Renal cortical epithelial cell (primary cell): ENCODE measurements at regions not wholly inside any gene's neighbourhood (a gene's known extent, or its start where the extent isn't known, plus 50 kb on each side); places are given as distances from the start of the nearest gene placed in this dataset.
A peak's percentile ranks its signal among the peaks of the same experiment; 100 is the strongest.
"Not testable (repeated sequence)": the region's sequence is repeated elsewhere in the genome, so short reads cannot be mapped to it uniquely, and the experiment has no call there.

ENCODE experiments used
- DNase-seq: peaks from one replicate; pipeline ENCODE4 v3.0.0-alpha.2; 2011; ENCODE audit warnings: low read depth

DNA sequence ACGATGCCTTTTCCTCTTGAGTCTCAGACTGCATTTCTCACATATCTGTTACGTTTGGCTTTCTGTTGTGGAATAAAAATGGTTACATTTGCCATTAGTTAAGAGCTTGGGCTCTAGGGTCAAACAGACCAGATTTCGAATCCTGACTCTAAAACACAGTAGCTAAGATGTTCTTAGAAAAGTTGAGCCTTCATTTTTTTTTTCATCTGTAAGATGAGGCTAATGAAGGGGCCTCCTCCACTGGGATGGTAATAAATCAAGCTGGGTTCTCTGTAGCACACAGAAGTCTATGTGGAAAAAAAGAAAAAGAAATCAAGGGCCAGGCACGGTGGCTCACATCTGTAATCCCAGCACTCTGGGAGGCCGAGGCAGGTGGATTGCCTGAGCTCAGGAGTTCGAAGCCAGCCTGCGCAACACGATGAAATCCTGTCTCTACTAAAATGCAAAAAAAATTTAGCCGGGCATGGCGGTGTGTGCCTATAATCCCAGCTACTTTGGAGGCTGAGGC is 49.9 kb upstream of the CAPRIN1 start:
- DNase-seq, result no peak

DNA sequence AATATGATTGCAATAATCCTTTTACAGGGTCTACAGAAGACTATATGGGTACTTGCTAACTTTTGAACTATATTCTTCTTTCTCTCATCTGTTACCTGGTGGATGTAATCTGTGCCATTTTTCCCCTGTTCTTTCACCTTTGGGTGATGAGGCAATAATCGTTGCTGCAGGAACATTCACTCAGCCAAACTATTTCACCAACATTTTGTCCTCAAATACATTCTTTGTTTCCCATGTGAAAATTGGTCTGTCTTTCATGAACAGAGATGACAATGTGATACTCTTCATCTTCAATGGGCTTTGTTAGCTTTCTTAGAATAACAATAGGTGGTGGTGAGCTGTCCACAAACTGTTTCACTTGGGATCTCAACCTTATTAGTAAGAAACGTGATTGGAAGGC is 52.1 kb upstream of the CAPRIN1 start:
- no peak for DNase-seq

DNA sequence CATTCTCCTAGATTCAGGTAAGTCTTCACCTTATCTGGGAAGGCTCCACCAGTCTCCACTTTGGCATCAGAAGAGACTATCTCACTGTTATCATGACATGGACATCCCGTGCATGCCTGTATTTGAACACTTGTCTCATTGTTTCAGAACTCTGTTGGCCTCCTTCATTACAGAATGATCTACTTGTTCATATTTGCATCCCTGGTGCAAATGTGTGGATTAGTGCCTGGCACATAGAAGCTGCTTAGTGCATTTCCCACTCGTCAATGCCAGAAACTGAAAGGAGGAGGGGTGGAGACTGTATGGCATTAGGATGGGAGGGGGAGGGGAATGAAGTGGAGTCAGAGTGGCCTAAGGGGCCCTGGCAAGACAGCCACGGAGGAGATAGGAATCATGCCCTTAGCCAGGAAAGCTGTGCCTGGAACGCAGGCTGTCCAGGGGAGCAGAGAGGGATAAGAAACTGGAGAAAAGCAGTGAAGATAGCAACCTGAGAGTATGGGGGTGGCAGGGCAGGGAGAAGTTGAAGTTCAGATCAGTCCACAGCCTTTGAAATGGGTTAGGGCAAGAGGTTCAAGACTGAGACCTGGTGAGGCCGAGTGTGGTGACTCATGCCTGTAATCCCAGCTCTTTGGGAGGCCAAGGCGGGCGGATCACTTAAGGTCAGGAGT is 53.8 kb upstream of the CAPRIN1 start:
- no peak for DNase-seq

DNA sequence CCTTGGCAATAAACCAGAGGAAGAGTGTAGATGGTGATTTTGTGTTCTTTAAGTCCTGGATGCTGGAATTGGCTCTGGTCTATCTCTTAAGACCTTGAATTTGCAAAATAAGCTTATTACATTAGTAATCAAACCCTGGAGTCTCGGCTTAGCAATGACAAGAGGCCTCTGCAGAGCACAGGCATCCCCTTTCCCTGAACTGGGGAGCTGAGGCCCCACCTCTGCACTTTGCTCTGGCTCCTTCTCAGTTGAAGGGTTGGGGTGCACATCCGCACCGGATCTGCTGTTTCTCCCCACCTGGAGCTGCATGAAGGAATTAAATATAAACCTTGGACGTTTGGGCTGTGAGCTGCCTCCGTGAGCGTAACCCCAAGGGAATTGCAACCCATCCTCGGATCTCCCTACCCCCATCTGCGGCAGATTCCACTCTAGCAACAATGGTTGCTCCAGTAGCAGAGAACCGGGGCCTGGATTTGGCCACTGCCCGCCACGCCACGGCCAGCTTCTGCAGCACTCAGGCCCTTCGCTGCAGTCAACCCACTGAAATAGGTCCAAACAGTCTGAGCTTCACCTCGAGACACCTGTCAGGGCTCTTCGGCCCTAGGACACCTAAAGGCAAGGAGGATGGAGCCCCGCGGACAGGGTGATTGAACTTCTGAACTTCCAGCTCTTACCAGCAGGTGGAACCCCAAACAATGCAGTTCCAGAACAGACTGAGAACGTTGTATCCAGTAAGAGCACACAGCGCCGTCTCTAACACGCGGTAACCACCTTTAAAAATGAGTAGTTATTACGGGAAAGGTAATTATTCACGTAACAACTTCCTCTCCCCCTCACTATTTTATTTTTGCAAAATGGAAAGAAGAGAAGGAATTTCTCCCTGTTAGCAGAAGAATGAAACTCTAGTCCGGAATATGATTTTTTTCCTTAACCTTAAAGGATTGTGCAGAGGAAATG is 54.8 kb upstream of the CAPRIN1 start:
- peak; percentile 70 for DNase-seq

DNA sequence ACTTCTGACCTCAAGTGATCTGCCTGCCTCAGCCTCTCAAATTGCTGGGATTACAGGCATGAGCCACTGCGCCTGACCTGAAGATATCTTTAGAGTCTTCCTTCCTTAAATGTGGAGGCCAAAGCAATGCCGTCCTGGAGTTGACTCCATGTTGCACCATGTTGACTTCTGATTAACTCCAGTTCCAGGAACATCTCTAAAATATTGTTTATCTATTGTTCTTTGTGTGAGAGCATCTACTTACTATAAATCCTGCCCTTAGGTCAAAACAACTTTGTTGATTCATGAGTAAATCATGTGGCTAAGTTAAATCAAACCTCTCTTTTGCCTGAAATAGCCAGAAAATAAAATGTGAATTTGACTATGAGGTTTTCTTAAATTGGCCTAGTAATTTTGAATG is 56.6 kb upstream of the CAPRIN1 start:
- DNase-seq, result no peak

DNA sequence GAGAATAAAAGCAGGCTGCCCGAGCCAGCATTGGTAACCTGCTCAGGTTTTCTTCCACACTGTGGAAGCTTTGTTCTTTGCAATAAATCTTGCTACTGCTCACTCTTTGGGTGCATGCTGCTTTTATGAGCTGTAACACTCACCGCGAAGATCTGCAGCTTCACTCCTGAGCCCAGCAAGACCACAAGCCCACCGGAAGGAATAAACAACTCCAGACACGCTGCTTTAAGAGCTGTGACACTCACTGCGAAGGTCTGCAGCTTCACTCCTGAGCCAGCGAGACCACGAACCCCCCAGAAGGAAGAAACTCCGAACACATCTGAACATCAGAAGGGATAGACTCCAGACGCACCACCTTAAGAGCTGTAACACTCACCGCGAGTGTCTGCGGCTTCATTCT is 60.4 kb upstream of the CAPRIN1 start:
- not testable (repeated sequence) for DNase-seq

DNA sequence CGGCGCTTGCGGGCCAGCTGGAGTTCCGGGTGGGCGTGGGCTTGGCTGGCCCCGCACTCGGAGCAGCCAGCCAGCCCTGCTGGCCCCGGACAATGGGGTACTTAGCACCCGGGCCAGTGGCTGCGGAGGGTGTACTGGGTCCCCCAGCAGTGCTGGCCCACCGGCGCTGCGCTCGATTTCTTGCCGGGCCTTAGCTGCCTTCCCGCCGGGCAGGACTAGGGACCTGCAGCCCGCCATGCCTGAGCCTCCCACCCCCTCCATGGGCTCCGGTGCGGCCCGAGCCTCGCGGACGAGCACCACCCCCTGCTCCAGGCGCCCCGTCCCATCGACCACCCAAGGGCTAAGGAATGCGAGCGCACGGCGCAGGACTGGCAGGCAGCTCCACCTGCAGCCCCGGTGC is 61.4 kb upstream of the CAPRIN1 start:
- not testable (repeated sequence) for DNase-seq

DNA sequence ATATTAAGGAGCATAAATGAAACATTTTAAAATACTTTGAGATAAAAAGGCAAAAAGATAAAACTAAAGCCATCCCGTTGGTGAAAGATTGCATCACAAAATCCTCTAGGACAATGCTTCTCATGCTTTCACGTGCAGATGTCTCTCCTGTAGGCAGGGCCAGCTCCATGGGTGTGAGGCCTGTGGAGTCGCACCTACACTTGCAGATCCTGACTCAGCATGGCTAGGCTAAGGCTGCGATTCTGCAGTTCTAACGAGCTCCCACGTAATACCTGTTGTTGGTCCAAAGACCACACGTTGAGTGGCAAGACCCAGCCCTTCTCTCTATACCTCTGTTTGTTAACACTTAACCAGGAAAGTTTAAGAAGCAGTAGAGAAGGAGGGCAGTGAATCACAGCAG is 62.1 kb upstream of the CAPRIN1 start:
- DNase-seq, result no peak

DNA sequence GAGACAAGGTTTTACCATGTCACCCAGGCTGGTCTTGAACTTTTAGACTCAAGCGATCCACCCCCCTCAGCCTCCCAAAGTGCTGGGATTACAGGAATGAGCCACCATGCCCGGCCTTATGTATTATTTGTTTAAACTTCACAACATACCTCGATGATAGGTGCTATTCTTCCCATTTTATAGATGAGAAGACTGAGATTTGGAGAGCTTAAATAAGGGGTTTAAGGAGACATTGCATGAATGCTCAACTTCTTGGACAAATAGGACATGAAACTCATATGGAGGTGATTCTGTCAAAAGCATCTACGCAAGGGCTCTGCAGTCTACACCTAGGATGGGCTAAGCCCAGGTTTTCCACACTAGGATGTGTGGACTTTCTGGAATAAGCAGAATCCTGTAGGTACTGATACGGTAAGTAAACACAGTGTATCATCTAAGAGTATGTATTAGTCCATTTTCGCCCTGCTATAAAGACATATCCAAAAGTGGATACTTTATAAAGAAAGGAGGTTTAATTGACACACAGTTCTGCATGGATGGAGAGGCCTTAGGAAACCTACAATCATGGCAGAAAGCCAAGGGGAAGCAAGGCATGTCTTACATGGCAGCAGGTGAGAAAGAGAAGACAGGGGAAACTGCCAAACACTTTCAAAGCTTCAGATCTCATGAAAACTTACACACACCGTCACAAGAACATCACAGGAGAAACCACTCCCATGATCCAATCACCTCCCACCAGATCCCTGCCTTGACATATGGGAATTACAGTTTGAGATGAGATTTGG is 62.8 kb upstream of the CAPRIN1 start:
- no peak for DNase-seq

DNA sequence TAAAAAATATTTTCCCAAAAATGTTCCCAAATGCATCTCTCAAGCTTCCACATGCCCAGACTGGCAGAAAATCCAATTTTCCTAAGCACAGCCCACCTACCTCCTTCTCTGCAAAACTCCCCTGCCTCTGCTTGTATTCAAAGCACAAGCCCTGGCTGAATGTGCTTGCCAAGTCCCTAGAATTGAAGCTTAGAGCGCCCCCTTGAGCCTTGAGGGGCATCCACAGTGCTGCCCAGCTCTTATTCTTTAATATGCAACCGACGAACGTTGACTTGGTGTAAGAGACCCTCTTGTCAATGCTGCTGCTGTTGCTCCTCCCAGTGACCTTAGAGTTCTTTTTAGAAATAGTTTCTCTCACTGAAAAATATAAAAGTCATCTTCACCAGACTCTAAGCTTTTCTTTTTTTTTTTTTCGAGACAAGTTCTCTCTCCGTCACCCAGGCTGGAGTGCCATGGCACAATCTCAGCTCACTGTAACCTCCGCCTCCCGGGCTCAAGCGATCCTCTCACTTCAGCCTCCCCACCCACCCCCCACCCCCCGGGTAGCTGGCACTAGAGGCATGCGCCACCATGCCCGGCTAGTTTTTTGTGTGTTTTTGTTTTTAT is 63.5 kb upstream of the CAPRIN1 start:
- DNase-seq, result peak; percentile 82

DNA sequence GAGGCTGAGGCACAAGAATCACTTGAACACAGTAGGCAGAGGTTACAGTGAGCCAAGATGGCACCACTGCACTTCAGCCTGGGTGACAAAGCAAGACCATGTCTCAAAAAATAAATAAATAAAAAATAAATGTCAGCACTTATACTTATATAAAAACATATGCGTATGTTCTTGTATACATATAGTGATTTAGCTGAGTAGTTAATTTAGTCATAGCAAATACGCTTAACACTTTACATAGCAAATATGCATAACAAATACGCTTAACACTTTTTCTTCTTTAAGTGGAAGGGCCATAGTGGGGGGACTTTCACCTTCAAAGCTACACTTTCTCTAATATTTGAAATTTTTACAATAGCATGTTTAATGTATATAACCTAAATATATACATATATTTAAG is 64.0 kb upstream of the CAPRIN1 start:
- no peak for DNase-seq

DNA sequence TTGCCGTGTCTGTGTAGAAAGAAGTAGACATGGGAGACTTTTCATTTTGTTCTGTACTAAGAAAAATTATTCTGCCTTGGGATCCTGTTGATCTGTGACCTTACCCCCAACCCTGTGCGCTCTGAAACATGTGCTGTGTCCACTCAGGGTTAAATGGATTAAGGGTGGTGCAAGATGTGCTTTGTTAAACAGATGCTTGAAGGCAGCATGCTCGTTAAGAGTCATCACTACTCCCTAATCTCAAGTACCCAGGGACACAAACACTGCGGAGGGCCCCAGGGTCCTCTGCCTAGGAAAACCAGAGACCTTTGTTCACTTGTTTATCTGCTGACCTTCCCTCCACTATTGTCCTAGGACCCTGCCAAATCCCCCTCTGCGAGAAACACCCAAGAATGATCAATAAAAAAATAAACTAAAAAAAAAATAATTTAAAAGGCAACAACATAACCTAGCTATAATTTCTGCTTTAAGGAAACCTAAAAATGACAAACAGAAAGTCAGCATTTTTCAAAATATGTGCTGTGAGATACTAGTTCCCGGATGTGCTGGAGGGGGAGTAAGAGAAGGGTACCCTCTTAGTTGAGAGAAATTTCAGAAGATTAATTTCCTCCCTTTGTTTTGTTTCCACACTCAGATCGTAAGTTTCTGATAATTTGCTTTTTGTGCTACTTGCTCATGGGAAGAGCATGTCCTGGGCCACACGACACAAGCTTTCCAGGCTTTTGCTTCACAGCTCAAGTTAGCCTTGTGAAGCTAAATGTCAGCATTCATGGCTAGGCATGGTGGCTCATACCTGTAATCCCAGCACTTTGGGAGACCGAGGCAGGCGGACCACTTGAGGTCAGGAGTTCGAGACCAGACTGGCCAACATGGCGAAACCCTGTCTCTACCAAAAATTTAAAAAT is 64.7 kb upstream of the CAPRIN1 start:
- not testable (repeated sequence) for DNase-seq

DNA sequence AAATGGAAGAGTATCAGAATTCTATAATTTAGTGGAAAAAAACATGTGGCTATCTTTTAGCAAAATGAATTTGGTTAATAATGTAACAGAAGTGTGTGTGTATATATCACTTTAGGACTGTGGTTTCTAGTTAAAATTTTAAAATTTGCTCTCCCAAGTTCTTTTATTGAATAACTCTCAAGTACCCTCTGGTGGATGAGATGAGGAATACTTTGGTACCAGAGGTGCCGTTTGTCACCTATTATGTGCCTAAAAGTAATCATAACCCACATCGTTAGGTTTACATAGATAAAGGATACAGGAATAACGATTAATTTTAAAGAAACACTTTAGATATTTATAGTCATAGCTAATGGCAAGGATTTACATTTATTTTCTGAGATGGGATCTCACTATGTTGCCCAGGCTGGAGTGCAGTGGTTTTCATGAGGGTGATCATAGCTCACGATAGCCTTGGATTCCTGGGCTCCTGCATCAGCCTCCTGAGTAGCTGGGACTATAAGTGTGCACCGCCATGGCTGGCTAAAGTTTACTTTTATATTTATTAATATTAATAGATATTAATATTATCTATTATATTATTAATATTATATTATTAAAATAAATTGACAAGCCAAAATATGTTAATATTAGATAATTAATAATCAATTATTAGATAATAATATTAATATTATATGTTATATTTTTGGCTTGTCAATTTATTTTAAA is 66.7 kb upstream of the CAPRIN1 start:
- no peak for DNase-seq

DNA sequence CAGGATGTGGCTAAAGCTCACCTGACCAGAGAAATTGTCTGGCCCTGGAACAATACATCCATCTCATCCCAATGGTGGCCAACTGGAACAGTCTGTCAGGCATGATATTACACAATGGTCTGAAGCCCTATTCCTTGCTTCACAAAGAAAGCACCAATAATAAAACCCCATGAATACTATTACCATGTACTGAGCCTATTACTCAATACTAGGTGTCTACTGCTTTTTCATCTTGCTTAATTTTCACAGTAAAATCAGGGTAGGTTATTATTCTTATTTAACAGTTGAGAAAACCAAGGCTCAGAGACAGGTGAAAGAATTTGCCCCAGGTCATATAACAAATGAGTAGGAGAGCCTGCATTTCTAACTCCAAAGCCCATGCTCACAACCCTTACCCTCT is 68.9 kb upstream of the CAPRIN1 start:
- peak; percentile 87 for DNase-seq

DNA sequence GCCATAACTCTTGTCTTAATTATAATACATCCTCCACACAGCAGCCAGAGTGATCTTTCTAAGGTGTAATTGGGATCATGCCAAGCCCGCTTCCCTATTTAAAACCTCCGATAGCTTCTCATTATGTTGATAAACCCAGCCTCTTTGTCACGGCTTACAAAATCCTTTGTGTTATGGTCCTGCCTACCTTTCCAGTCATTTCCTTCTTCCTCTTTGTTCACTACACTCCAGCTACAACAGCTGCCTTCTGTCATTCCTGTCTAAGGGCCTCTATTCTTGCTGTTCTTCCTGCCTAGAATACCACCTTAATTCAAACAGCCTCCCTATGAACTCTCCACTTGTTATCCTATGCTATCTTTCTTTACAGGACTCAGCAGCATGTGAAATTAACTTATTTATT is 70.6 kb upstream of the CAPRIN1 start:
- DNase-seq, result no peak

DNA sequence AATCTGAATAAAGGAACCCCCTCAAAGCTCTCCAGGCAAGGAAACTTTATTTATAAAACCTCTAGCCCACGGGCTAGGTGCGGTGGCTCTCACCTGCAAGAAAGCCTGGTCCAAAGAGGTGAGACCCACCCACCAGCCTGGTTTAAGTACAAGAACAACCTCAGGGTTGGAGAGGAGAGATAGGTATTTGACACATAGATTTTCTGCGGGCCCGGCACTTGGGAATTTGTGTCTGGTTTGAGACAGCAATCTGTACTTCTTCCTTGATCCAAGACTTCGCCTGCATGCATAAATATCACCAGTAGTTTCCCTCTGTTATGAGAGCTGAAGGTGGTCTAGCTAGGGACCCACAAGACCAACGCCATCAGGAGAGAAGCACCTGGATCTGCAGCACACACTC is 73.2 kb upstream of the CAPRIN1 start:
- DNase-seq, result no peak

DNA sequence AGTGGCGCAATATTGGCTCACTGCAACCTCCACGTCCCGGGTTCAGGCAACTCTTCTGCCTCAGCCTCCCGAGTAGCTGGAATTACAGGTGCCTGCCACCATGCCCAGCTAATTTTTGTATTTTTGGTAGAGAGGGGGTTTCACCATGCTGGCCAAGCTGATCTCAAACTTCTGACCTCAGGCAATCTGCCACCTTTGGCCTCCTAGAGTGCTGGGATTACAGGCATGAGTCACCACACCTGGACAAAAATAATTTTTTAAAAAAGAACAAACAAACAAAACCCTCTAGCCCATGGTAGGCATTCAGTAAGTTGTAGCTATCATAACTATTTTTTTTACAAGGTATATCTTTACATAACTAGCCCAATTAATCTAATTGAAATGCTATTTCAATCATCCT is 73.9 kb upstream of the CAPRIN1 start:
- no peak for DNase-seq

DNA sequence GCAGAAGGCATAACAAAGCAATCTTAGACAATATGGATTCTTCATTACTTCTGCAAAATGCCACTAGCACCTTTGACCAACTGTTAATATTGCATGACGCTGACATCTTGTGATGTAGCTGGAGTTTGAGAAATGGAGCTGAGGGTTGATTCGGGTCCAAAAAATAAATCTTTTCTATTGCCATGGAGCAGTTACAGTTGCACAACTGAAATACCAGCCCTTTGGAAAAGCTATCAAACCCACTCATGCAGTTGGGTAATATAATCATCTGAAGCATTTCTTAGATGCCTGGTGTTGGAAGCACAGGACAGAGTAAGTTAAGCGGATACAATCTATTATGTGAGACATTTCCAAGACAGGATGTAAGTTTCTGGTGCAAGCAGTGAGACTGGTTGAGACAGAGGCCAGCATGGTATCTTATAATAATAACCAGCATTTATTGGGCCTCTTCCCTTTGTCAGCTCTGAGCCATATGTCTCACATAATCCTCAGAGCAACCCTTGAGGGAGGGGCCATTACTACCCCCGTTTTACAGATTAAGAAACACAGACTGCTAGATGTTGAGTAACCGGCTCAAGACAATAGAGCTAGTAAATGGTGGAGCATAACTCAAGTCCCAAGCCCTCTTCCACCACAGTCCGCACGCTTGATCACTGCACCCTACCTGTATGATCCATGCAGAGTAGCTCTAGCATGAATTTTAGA is 74.9 kb upstream of the CAPRIN1 start:
- peak; percentile 94 for DNase-seq

DNA sequence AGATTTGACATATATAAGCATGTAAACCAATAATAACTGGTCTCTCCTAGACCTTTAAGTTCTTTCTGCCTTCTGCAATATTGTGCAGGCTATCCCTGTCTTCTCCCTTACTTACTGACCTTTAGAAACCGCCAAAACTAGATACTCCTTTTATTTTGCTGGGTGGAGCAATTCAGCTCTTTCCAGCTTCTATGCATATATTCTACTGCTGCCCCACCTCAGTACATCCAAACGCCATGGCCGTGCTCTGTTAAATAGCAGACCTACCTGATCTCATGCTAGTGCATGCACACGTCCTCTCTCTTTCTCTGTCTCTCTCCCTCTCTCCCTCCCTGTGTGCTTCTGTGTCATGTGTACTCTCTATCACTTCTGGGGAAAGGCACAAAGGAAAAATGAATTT is 76.7 kb upstream of the CAPRIN1 start:
- no peak for DNase-seq
